HCT116 (cell line): ENCODE measurements at regions not wholly inside any gene's neighbourhood (a gene's known extent, or its start where the extent isn't known, plus 50 kb on each side); places are given as distances from the start of the nearest gene placed in this dataset.

Experiments
- ATAC-seq: fragments of 200-7000 bp; cut with Tn5 transposase; 2 replicates; pipeline ENCODE4 v1.9.1; 2020; ENCODE audit warnings: mild to moderate bottlenecking, moderate library complexity
- BruUV-seq: library from RNA; stranded (reverse); fragments of 400-500 nt; replicated peaks from 2 replicates; lab custom pipeline; 2021; lab: Mats Ljungman, UMichigan
- CTCF ChIA-PET: fragments of 300-600 bp; sonication (Branson Sonifier 250); formaldehyde crosslinking; loops from one replicate; lab custom pipeline; 2021; ENCODE audit warnings: antibody characterized with exemption; lab: Charles Lee
- POLR2A ChIA-PET: fragments of 300-600, 350-600 bp; sonication (Branson Sonifier 250); formaldehyde crosslinking; loops from one replicate; lab custom pipeline; 2021; ENCODE audit warnings: antibody characterized with exemption; lab: Charles Lee
- RAD21 ChIA-PET, 2 experiments: fragments of 300-600 bp; sonication (Branson Sonifier 250); formaldehyde crosslinking; loops; one replicate each; lab custom pipeline; 2023; ENCODE audit warnings: low total read pairs in 2 of 2; ENCODE audit not compliant: uncharacterized antibody in 2 of 2, unreplicated experiment in 2 of 2, low non-redundant PET in 1 of 2; lab: Charles Lee
- DNase-seq: peaks from one replicate; pipeline ENCODE4 v3.0.0-alpha.2; 2010; ENCODE audit warnings: low read depth, low spot score
- H2AFZ ChIP-seq: fragments of 200-600 bp; shearing (Covaris generic), sonication (generic); 2 replicates; pipeline ENCODE4 v1.6.1; 2017; ENCODE audit warnings: low read depth, mixed run types, mixed read lengths, antibody characterized with exemption, low read length; ENCODE audit not compliant: poor library complexity, severe bottlenecking
- H3K27ac ChIP-seq: 2 replicates; pipeline ENCODE4 v1.5.1; 2012; ENCODE audit warnings: low read depth, low read length
- H3K27me3 ChIP-seq: fragments of 200-600 bp; sonication (generic); 2 replicates; pipeline ENCODE4 v1.6.1; 2016; ENCODE audit warnings: mixed run types, low read length, mixed read lengths; ENCODE audit not compliant: insufficient read depth
- H3K36me3 ChIP-seq, 2 experiments: fragments of 200-500 bp in 1 of 2; fragments of 200-600 bp in 1 of 2; sonication (Bioruptor generic) in 1 of 2; sonication (generic) in 1 of 2; 2 replicates each; pipeline versions ENCODE4 v1.5.1 to v1.6.1; 2014 to 2016; ENCODE audit warnings: low read length in 2 of 2, inconsistent platforms in 1 of 2, mixed read lengths in 1 of 2, mixed run types in 1 of 2; ENCODE audit not compliant: insufficient read depth in 2 of 2, control insufficient read depth in 1 of 2
- H3K4me1 ChIP-seq, 2 experiments: fragments of 200-600 bp in 1 of 2; sonication (generic) in 1 of 2; 2 replicates each; pipeline versions ENCODE4 v1.5.1 to v1.6.1; 2012 to 2017; ENCODE audit warnings: low read length in 2 of 2, inconsistent platforms in 1 of 2, mild to moderate bottlenecking in 1 of 2, mixed read lengths in 1 of 2, mixed run types in 1 of 2, moderate library complexity in 1 of 2; ENCODE audit not compliant: insufficient read depth in 2 of 2, control insufficient read depth in 1 of 2
- H3K4me2 ChIP-seq: fragments of 200-600 bp; sonication (generic); 2 replicates; pipeline ENCODE4 v1.6.1; 2017; ENCODE audit warnings: mixed run types, low read length, mixed read lengths
- H3K4me3 ChIP-seq, 2 experiments: fragments of 200-600 bp in 1 of 2; sonication (generic) in 1 of 2; replicated peaks in 1 of 2; 2 replicates each; pipeline ENCODE4 v1.5.1; 2011 to 2016; ENCODE audit warnings: low read length in 2 of 2, control low read depth in 1 of 2, low read depth in 1 of 2, mild to moderate bottlenecking in 1 of 2, mixed read lengths in 1 of 2, mixed run types in 1 of 2
- H3K79me2 ChIP-seq: fragments of 200-600 bp; sonication (generic); 2 replicates; pipeline ENCODE4 v1.6.1; 2017; ENCODE audit warnings: mild to moderate bottlenecking, mixed run types, low read length, moderate library complexity, mixed read lengths; ENCODE audit not compliant: insufficient read depth
- H3K9ac ChIP-seq: fragments of 200-600 bp; sonication (generic); 2 replicates; pipeline ENCODE4 v1.6.1; 2016; ENCODE audit warnings: low read length, mixed read lengths
- H3K9me2 ChIP-seq: fragments of 200-600 bp; sonication (generic), shearing (Covaris generic); 2 replicates; pipeline ENCODE4 v1.6.1; 2017; ENCODE audit warnings: mixed run types, mild to moderate bottlenecking, moderate library complexity; ENCODE audit not compliant: insufficient read depth
- H3K9me3 ChIP-seq, 2 experiments: fragments of 200-500 bp in 1 of 2; fragments of 200-600 bp in 1 of 2; sonication (Bioruptor generic) in 1 of 2; sonication (generic) in 1 of 2; 2 replicates each; pipeline ENCODE4 v1.6.1; 2014 to 2017; ENCODE audit warnings: low read length in 2 of 2, mixed read lengths in 2 of 2, inconsistent platforms in 1 of 2, low read depth in 1 of 2, mild to moderate bottlenecking in 1 of 2, mixed run types in 1 of 2, moderate library complexity in 1 of 2; ENCODE audit not compliant: control insufficient read depth in 1 of 2, insufficient read depth in 1 of 2
- H4K20me1 ChIP-seq: fragments of 200-600 bp; sonication (generic), shearing (Covaris generic); 2 replicates; pipeline ENCODE4 v1.6.1; 2017; ENCODE audit warnings: mixed run types, mild to moderate bottlenecking, moderate library complexity; ENCODE audit not compliant: insufficient read depth
- EGR1 ChIP-seq: IDR thresholded peaks from 2 replicates; pipeline ENCODE4 v1.6.1; 2012; ENCODE audit warnings: low read depth
- ELF1 ChIP-seq: IDR thresholded peaks from 2 replicates; pipeline ENCODE4 v1.6.1; 2012; ENCODE audit warnings: low read depth, borderline replicate concordance
- EZH2 ChIP-seq: fragments of 200-600 bp; sonication (generic); IDR thresholded peaks from 2 replicates; pipeline ENCODE4 v1.6.1; 2017; ENCODE audit warnings: antibody characterized with exemption, mixed run types
- EZH2phosphoT487 ChIP-seq: fragments of 200-600 bp; IDR thresholded peaks from 2 replicates; pipeline ENCODE4 v1.6.1; 2018; ENCODE audit warnings: antibody characterized with exemption, borderline replicate concordance
- FOSL1 ChIP-seq: IDR thresholded peaks from 2 replicates; pipeline ENCODE4 v1.6.1; 2012; ENCODE audit warnings: low read depth
- JUND ChIP-seq: IDR thresholded peaks from 2 replicates; pipeline ENCODE4 v1.6.1; 2012
- RAD21 ChIP-seq: IDR thresholded peaks from 2 replicates; pipeline ENCODE4 v1.6.1; 2012; ENCODE audit warnings: low read depth, mild to moderate bottlenecking
- SP1 ChIP-seq: IDR thresholded peaks from 2 replicates; pipeline ENCODE4 v1.6.1; 2012; ENCODE audit warnings: low read depth
- SRF ChIP-seq: IDR thresholded peaks from 2 replicates; pipeline ENCODE4 v1.6.1; 2012; ENCODE audit warnings: low read depth
- TCF7L2 ChIP-seq: IDR thresholded peaks from 2 replicates; pipeline ENCODE4 v1.7.0; 2011; ENCODE audit warnings: borderline replicate concordance, inconsistent platforms; ENCODE audit not compliant: insufficient read depth, insufficient read length; ENCODE audit errors: extremely low read depth
- intact Hi-C: fragments of 100-400 bp; cut with micrococcal nuclease; formaldehyde crosslinking; loops from 2 replicates; pipeline ENCODE4 v1.10.0; 2022
- TF ChIP-seq, protein P1 (sequence below): IDR thresholded peaks from 2 replicates; pipeline ENCODE4 v1.6.1; 2012
- TF ChIP-seq, protein P2 (sequence below), 3 experiments: fragments of 200-600 bp in 1 of 3; sonication (generic) in 1 of 3; IDR thresholded peaks in 2 of 3; conservative IDR thresholded peaks in 1 of 3; 2 replicates each; pipeline ENCODE4 v1.5.1; 2012 to 2017; ENCODE audit warnings: low read depth in 2 of 3, low read length in 2 of 3, antibody characterized with exemption in 1 of 3, borderline replicate concordance in 1 of 3, control low read depth in 1 of 3, mild to moderate bottlenecking in 1 of 3, mixed read lengths in 1 of 3, mixed run types in 1 of 3, moderate library complexity in 1 of 3; ENCODE audit not compliant: insufficient read depth in 1 of 3
- TF ChIP-seq, protein P3 (sequence below): IDR thresholded peaks from 2 replicates; pipeline ENCODE4 v1.6.1; 2011; ENCODE audit warnings: mild to moderate bottlenecking, low read length, moderate library complexity; ENCODE audit not compliant: insufficient replicate concordance; ENCODE audit errors: extremely low read depth

- H3K9me3 ChIP-seq: no peaks in the 10 kb centered on the region
- ChIA-PET CTCF (interaction anchor here (1.0 kb wide), 1 partner anchor 16 kb away, joined by 3 read pairs; no protein-coding TSS in a partner anchor), POLR2A (no interaction called here)
- H4K20me1 ChIP-seq: no peaks in the 10 kb centered on the region
- no peaks in the 10 kb centered on the region for H3K79me2 ChIP-seq
- H3K4me1 ChIP-seq: peaks cover 0 to 2% of the 10 kb centered on the region in 2 experiments; a peak in 1 of 4 replicates
- no peaks in the 10 kb centered on the region for H3K27me3 ChIP-seq
- DNase-seq (no peak), ATAC-seq (no peak)
- intact Hi-C loops: no loop called here
- H3K9ac ChIP-seq: no peak overlapping the region
- H3K4me2 ChIP-seq: no peak overlapping the region
- no peak overlapping the region for H2AFZ ChIP-seq
- no TSS peak for BruUV-seq
- H3K36me3 ChIP-seq: no peaks in the 10 kb centered on the region
- TF ChIP-seq, protein P1, sequence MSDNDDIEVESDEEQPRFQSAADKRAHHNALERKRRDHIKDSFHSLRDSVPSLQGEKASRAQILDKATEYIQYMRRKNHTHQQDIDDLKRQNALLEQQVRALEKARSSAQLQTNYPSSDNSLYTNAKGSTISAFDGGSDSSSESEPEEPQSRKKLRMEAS: no peak
- TF ChIP-seq RAD21 (no peak), TCF7L2 (no peak), EZH2 (no peak), ELF1 (no peak), EZH2phosphoT487 (no peak), EGR1 (no peak), SP1 (no peak), FOSL1 (no peak), SRF (no peak), JUND (no peak)
- TF ChIP-seq, protein P2, sequence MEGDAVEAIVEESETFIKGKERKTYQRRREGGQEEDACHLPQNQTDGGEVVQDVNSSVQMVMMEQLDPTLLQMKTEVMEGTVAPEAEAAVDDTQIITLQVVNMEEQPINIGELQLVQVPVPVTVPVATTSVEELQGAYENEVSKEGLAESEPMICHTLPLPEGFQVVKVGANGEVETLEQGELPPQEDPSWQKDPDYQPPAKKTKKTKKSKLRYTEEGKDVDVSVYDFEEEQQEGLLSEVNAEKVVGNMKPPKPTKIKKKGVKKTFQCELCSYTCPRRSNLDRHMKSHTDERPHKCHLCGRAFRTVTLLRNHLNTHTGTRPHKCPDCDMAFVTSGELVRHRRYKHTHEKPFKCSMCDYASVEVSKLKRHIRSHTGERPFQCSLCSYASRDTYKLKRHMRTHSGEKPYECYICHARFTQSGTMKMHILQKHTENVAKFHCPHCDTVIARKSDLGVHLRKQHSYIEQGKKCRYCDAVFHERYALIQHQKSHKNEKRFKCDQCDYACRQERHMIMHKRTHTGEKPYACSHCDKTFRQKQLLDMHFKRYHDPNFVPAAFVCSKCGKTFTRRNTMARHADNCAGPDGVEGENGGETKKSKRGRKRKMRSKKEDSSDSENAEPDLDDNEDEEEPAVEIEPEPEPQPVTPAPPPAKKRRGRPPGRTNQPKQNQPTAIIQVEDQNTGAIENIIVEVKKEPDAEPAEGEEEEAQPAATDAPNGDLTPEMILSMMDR (IDR thresholded peaks at IDR 0.05 in 2 of 3, conservative IDR thresholded peaks at IDR 0.05 in 1 of 3; ENCODE audit: borderline replicate concordance in 1 of 3, insufficient read depth in 1 of 3, low read depth in 2 of 3, low read length in 2 of 3): no peak
- TF ChIP-seq, protein P3, sequence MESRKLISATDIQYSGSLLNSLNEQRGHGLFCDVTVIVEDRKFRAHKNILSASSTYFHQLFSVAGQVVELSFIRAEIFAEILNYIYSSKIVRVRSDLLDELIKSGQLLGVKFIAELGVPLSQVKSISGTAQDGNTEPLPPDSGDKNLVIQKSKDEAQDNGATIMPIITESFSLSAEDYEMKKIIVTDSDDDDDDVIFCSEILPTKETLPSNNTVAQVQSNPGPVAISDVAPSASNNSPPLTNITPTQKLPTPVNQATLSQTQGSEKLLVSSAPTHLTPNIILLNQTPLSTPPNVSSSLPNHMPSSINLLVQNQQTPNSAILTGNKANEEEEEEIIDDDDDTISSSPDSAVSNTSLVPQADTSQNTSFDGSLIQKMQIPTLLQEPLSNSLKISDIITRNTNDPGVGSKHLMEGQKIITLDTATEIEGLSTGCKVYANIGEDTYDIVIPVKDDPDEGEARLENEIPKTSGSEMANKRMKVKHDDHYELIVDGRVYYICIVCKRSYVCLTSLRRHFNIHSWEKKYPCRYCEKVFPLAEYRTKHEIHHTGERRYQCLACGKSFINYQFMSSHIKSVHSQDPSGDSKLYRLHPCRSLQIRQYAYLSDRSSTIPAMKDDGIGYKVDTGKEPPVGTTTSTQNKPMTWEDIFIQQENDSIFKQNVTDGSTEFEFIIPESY: no peak
- TF ChIP-seq, all 23 proteins: peak for 0
- no peaks in the 10 kb centered on the region for H3K9me2 ChIP-seq
- no peak overlapping the region for H3K4me3 ChIP-seq
- RAD21 ChIA-PET: no interaction called here
- no peak overlapping the region for H3K27ac ChIP-seq
Measured at GRCh38 chr1:217948741-217949140, 317.6 kb downstream of the SPATA17 start.
